ENCODE measurements at regions not wholly inside any gene's neighbourhood (a gene's known extent, or its start where the extent isn't known, plus 50 kb on each side); places are given as distances from the start of the nearest gene placed in this dataset.

- intact Hi-C loops (cut with micrococcal nuclease): no loop called here
- H4K20me1 ChIP-seq (ENCODE audit: insufficient read depth, low read length): no peaks in the 10 kb centered on the region
- Mint-ChIP-seq H3K27ac (no peak overlapping the region), H3K27me3 (ENCODE audit: low read depth in 3 of 3) (peaks cover 0 to 1% (median 0%) of the 10 kb centered on the region in 3 donors), H3K4me3 (no peak overlapping the region), H3K36me3 (no peaks in the 10 kb centered on the region), H3K9me3 (peaks cover 0 to 3% (median 0%) of the 10 kb centered on the region in 7 donors), H3K4me1 (no peaks in the 10 kb centered on the region)
- H3K36me3 ChIP-seq (replicated peaks in 1 of 2; ENCODE audit: control insufficient read depth in 1 of 2, insufficient read depth in 2 of 2, low read length in 2 of 2): no peaks in the 10 kb centered on the region
- H3K4me2 ChIP-seq (replicated peaks; ENCODE audit: extremely low read depth, low read length, poor library complexity, severe bottlenecking): no peak overlapping the region
- no peak overlapping the region for H3K9ac ChIP-seq (ENCODE audit: insufficient read depth, low read length, poor library complexity, severe bottlenecking)
- TF ChIP-seq CTCF (IDR thresholded peaks at IDR 0.05): no peak
- no peaks in the 10 kb centered on the region for H3K9me3 ChIP-seq (replicated peaks in 1 of 2; ENCODE audit: control insufficient read depth in 1 of 2, insufficient read depth in 1 of 2, low read length in 2 of 2)
- no peaks in the 10 kb centered on the region for H3K27me3 ChIP-seq (ENCODE audit: control insufficient read depth in 2 of 2, insufficient read depth in 2 of 2, low read length in 2 of 2)
- H2AFZ ChIP-seq (ENCODE audit: insufficient read depth, low read depth, low read length, poor library complexity, severe bottlenecking): no peak overlapping the region
- no peaks in the 10 kb centered on the region for H3K4me1 ChIP-seq (ENCODE audit: control insufficient read depth in 1 of 2, insufficient read depth in 2 of 2, low read length in 2 of 2)
- no peak overlapping the region for H3K27ac ChIP-seq (ENCODE audit: low read depth in 1 of 2, low read length in 2 of 2)
- no peaks in the 10 kb centered on the region for H3K79me2 ChIP-seq (ENCODE audit: insufficient read depth, low read length)
- no peak for DNase-seq
- no peak overlapping the region for H3K4me3 ChIP-seq (replicated peaks in 1 of 3; ENCODE audit: low read depth in 2 of 3, low read length in 3 of 3)
Measured at GRCh38 chr18:24710474-24710873, 250.0 kb downstream of the HRH4 start.

DNA sequence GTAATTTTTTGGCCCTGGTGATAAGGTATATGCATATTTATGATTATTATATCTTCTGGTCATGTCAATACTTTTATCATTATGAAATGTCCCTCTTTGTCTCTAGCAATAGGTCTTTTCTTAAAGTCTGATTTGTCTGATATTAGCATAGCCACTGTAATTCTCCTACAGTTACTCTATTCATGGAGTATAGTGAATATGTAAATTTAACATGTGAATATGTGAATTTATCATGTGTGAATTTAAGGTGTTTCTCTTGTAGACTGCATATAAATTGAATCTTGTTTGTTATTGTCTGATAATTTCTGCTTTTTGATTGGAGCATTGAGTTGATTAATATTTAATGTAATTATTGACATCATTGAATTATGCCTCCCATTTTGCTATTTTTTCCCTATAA is 259.4 kb downstream of the HRH4 start:
- no peak for DNase-seq
- no peak overlapping the region for H3K9ac ChIP-seq (ENCODE audit: insufficient read depth, low read length, poor library complexity, severe bottlenecking)
- H3K9me3 ChIP-seq (replicated peaks in 1 of 2; ENCODE audit: control insufficient read depth in 1 of 2, insufficient read depth in 1 of 2, low read length in 2 of 2): no peaks in the 10 kb centered on the region
- H3K36me3 ChIP-seq (replicated peaks in 1 of 2; ENCODE audit: control insufficient read depth in 1 of 2, insufficient read depth in 2 of 2, low read length in 2 of 2): no peaks in the 10 kb centered on the region
- no peak for TF ChIP-seq CTCF (IDR thresholded peaks at IDR 0.05)
- no peaks in the 10 kb centered on the region for H3K4me1 ChIP-seq (ENCODE audit: control insufficient read depth in 1 of 2, insufficient read depth in 2 of 2, low read length in 2 of 2)
- H3K79me2 ChIP-seq (ENCODE audit: insufficient read depth, low read length): no peaks in the 10 kb centered on the region
- no peak overlapping the region for H3K4me2 ChIP-seq (replicated peaks; ENCODE audit: extremely low read depth, low read length, poor library complexity, severe bottlenecking)
- no peak overlapping the region for H3K27ac Mint-ChIP-seq
- intact Hi-C loops (cut with micrococcal nuclease): loop anchor here in 1 of 2 donors (5.0 to 10.0 kb wide), 2 partner anchors 115 to 362 kb away; no protein-coding TSS in a partner anchor
- no peaks in the 10 kb centered on the region for H4K20me1 ChIP-seq (ENCODE audit: insufficient read depth, low read length)
- no peaks in the 10 kb centered on the region for H3K27me3 ChIP-seq (ENCODE audit: control insufficient read depth in 2 of 2, insufficient read depth in 2 of 2, low read length in 2 of 2)
- no peaks in the 10 kb centered on the region for H3K4me1 Mint-ChIP-seq
- peaks cover 0 to 5% (median 0%) of the 10 kb centered on the region in 7 donors for H3K9me3 Mint-ChIP-seq
- H3K36me3 Mint-ChIP-seq: no peaks in the 10 kb centered on the region
- no peak overlapping the region for H3K27ac ChIP-seq (ENCODE audit: low read depth in 1 of 2, low read length in 2 of 2)
- H3K27me3 Mint-ChIP-seq (ENCODE audit: low read depth in 3 of 3): peaks cover 1 to 8% (median 3%) of the 10 kb centered on the region in 3 donors
- no peak overlapping the region for H3K4me3 Mint-ChIP-seq
- H3K4me3 ChIP-seq (replicated peaks in 1 of 3; ENCODE audit: low read depth in 2 of 3, low read length in 3 of 3): no peak overlapping the region
- H2AFZ ChIP-seq (ENCODE audit: insufficient read depth, low read depth, low read length, poor library complexity, severe bottlenecking): no peak overlapping the region

Measured in CD14-positive monocyte (primary cell).